Transverse colon (tissue), 4 donors: ENCODE measurements at regions not wholly inside any gene's neighbourhood (a gene's known extent, or its start where the extent isn't known, plus 50 kb on each side); places are given as distances from the start of the nearest gene placed in this dataset.

ENCODE experiments used
- DNase-seq: peaks from one replicate; pipeline ENCODE4 v3.0.0-alpha.2; 2019
- H3K27ac ChIP-seq, 4 donors: fragments of 200-600 bp; sonication (generic); 2 replicates each; pipeline ENCODE4 v1.5.1; 2016 to 2018; ENCODE audit warnings: inconsistent platforms in 4 of 4
- H3K27me3 ChIP-seq: fragments of 200-600 bp; sonication (generic); 2 replicates; pipeline ENCODE4 v1.5.1; 2017; ENCODE audit warnings: inconsistent platforms
- H3K36me3 ChIP-seq, 4 donors: fragments of 200-600 bp; sonication (generic); 2 replicates each; pipeline ENCODE4 v1.5.1; 2017 to 2019; ENCODE audit warnings: inconsistent platforms in 4 of 4
- H3K4me1 ChIP-seq, 4 donors: fragments of 200-600 bp; sonication (generic); 2 replicates each; pipeline ENCODE4 v1.5.1; 2017 to 2020; ENCODE audit warnings: inconsistent platforms in 4 of 4
- H3K4me3 ChIP-seq, 4 donors: fragments of 200-600 bp; sonication (generic); 1 replicate in 1 of 4; 2 replicates in 3 of 4; pipeline versions ENCODE4 v1.5.1 to v1.6.1; 2017 to 2019; ENCODE audit warnings: inconsistent platforms in 4 of 4
- H3K9me3 ChIP-seq, 2 donors: fragments of 200-600 bp; sonication (generic); 2 replicates each; pipeline ENCODE4 v1.5.1; 2017 to 2019; ENCODE audit warnings: inconsistent platforms in 2 of 2
- CTCF ChIP-seq, 5 experiments: fragments of 200-600 bp in 3 of 5; fragments of 450-650 bp in 2 of 5; sonication (generic) in 3 of 5; IDR thresholded peaks; 1 replicate in 2 of 5; 2 replicates in 3 of 5; pipeline ENCODE4 v1.5.1; 2016 to 2017; ENCODE audit warnings: antibody characterized with exemption in 5 of 5, inconsistent platforms in 3 of 5, mild to moderate bottlenecking in 2 of 5, moderate library complexity in 1 of 5
- EP300 ChIP-seq: sonication (generic); formaldehyde crosslinking; IDR thresholded peaks from one replicate; pipeline ENCODE4 v1.6.1; 2017; ENCODE audit warnings: antibody characterized with exemption, low read depth
- POLR2A ChIP-seq: fragments of 450-650 bp; IDR thresholded peaks from one replicate; pipeline ENCODE4 v1.6.1; 2016; ENCODE audit warnings: antibody characterized with exemption, mild to moderate bottlenecking, moderate library complexity
- POLR2AphosphoS5 ChIP-seq, 3 donors: sonication (generic); formaldehyde crosslinking; IDR thresholded peaks; one replicate each; pipeline ENCODE4 v1.6.1; 2016; ENCODE audit warnings: antibody characterized with exemption in 3 of 3
- WGBS, 2 donors: methylation state at CpG; one replicate each; pipeline ENCODE4 v1.1.5; 2018; ENCODE audit warnings: low coverage in 1 of 2; 5-methylcytosine and 5-hydroxymethylcytosine counted together
- in situ Hi-C, 4 donors: fragments of 200-750 bp; cut with MboI; loops; one replicate each; pipeline versions ENCODE4 v1.15.0 to v1.15.1; 2017; ENCODE audit warnings: low sequenced_read_pairs in 3 of 4, low pct_ligation_motif_present in 1 of 4, low pct_unique_long_range_greater_than_20kb in 1 of 4
- intact Hi-C: fragments of 100-400 bp; cut with DNase I; formaldehyde crosslinking; loops from one replicate; pipeline ENCODE4 v1.15.1; 2023; ENCODE audit warnings: low total_unique reads

- intact Hi-C loops, result no loop called here
These were observed 1408.4 kb upstream of the TMEM132C start for GRCh38 chr12:126858560-126858959.

DNA sequence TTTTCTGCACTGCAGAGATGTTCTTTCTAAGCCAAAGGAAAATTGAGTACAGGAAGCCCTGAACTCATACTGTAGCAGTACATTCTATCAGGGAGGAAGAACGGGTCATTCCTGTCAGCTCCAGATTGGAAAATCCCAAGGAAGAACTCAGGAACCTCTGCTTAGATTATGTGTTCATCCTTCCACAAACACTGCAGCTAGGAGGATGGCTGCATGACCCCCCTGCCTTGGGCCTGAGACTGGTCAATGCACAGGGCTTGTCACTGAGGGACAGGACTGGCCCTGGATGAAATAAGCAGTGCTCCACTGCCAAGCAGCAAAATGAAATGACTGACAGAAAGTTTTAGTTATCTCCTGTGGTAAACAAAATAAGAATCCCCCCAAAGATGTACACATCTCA, 1406.8 kb upstream of the TMEM132C start:
- Histone ChIP-seq H3K4me3 (no peak overlapping the region), H3K27ac (no peak overlapping the region), H3K27me3 (no peaks in the 10 kb centered on the region), H3K9me3 (no peaks in the 10 kb centered on the region), H3K4me1 (no peaks in the 10 kb centered on the region), H3K36me3 (no peaks in the 10 kb centered on the region)
- no peak for DNase-seq
- TF ChIP-seq POLR2A (no peak), EP300 (no peak), CTCF (IDR thresholded peaks at IDR 0.05) (no peak), POLR2AphosphoS5 (IDR thresholded peaks at IDR 0.05) (no peak)
- in situ Hi-C loops, result no loop called here
- intact Hi-C loops, result no loop called here
- 43% methylated on average over 1 of the region's 1 CpG; no CpG with 5 or more reads in 1 of the 2 donors for WGBS, 2 donors

More at GRCh38 chr12:126858560-126858959, 1408.4 kb upstream of the TMEM132C start:
- 65 to 70% methylated on average over 3 of the region's 3 CpGs for WGBS, 2 donors
- in situ Hi-C loops, result no loop called here
- Histone ChIP-seq H3K36me3 (no peaks in the 10 kb centered on the region), H3K9me3 (no peaks in the 10 kb centered on the region), H3K4me3 (no peak overlapping the region), H3K27ac (no peak overlapping the region), H3K4me1 (no peaks in the 10 kb centered on the region), H3K27me3 (no peaks in the 10 kb centered on the region)
- no peak for DNase-seq
- TF ChIP-seq POLR2AphosphoS5 (IDR thresholded peaks at IDR 0.05), result no peak
- TF ChIP-seq EP300, result no peak
- no peak for TF ChIP-seq POLR2A
- no peak for TF ChIP-seq CTCF (IDR thresholded peaks at IDR 0.05)

DNA sequence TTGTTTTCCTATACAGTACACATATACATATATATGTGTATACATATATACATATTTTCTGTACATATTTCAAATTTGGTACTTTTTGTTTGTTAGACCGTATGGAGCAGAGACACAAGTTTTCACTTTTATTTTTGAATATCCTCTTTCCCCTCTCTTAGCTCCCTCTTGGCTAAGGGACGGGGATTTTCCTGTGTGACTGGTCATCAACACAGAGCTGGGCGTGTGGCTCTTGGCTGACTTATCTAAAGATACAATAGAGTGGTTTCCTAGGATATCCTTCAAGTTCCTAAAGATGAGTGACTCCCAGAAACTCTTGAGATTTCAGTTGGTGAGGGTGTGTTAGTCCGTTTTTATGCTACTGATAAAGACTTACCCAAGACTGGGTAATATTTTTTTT, 1404.5 kb upstream of the TMEM132C start:
- H3K9me3 ChIP-seq, result no peaks in the 10 kb centered on the region
- no peaks in the 10 kb centered on the region for H3K27me3 ChIP-seq
- no peak overlapping the region for H3K27ac ChIP-seq
- TF ChIP-seq EP300 (no peak), CTCF (IDR thresholded peaks at IDR 0.05) (no peak), POLR2AphosphoS5 (IDR thresholded peaks at IDR 0.05) (no peak), POLR2A (no peak)
- 56 to 58% methylated on average over 3 to 4 of the region's 4 CpGs for WGBS, 2 donors
- in situ Hi-C loops (no loop called here), intact Hi-C loops (no loop called here)
- H3K4me1 ChIP-seq, result no peaks in the 10 kb centered on the region
- no peak for DNase-seq
- no peaks in the 10 kb centered on the region for H3K36me3 ChIP-seq
- H3K4me3 ChIP-seq, result no peak overlapping the region

DNA sequence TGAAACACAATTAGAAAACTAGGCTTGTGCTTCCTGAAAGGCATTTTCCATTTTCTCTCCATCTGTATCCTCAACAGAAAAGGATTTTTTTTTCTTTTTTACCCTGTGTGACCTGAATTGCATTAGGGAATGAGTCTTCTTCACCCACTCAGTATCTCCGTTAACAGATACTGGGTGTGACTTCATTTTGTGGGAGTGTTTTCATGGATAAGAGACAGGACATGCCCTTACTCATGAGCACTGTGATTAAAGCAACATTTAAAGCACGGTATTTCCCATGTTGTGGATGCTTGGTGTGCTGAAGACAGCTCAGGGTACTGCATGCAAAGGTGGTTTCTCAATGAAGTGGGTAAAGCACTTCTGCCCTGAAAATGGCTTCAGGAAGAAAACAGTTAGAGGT, 1397.3 kb upstream of the TMEM132C start:
- DNase-seq, result no peak
- no peak overlapping the region for H3K27ac ChIP-seq
- intact Hi-C loops (loop anchor here (10.0 kb wide), 1 partner anchor 1685 kb away; the partner anchor contains the start of gene TMEM132B), in situ Hi-C loops (no loop called here)
- TF ChIP-seq CTCF (IDR thresholded peaks at IDR 0.05) (no peak), POLR2A (no peak), POLR2AphosphoS5 (IDR thresholded peaks at IDR 0.05) (no peak), EP300 (no peak)
- H3K4me1 ChIP-seq, result no peaks in the 10 kb centered on the region
- no peaks in the 10 kb centered on the region for H3K27me3 ChIP-seq
- WGBS, 2 donors, result 45 to 57% methylated on average over 2 of the region's 2 CpGs
- no peaks in the 10 kb centered on the region for H3K36me3 ChIP-seq
- no peaks in the 10 kb centered on the region for H3K9me3 ChIP-seq
- no peak overlapping the region for H3K4me3 ChIP-seq
